ENCODE measurements at regions not wholly inside any gene's neighbourhood (a gene's known extent, or its start where the extent isn't known, plus 50 kb on each side); places are given as distances from the start of the nearest gene placed in this dataset.
A peak's percentile ranks its signal among the peaks of the same experiment; 100 is the strongest.
"Not testable (repeated sequence)": the region's sequence is repeated elsewhere in the genome, so short reads cannot be mapped to it uniquely, and the experiment has no call there.

GRCh38 chr1:199243423-199244061 is 604.7 kb downstream of the PTPRC start:
- no peak for DNase-seq

- DNase-seq: no peak
Observed at GRCh38 chr1:199245946-199246345, 607.1 kb downstream of the PTPRC start.

- no peak for DNase-seq
Observed at GRCh38 chr1:199246716-199247115, 607.9 kb downstream of the PTPRC start.

GRCh38 chr1:199247891-199248290 is 609.1 kb downstream of the PTPRC start:
- no peak for DNase-seq

GRCh38 chr1:199254040-199254439 is 615.2 kb downstream of the PTPRC start:
- not testable (repeated sequence) for DNase-seq

GRCh38 chr1:199261328-199261727 is 622.5 kb downstream of the PTPRC start:
- DNase-seq: no peak

GRCh38 chr1:199264283-199264682 is 625.4 kb downstream of the PTPRC start:
- no peak for DNase-seq

GRCh38 chr1:199264911-199265310 is 626.1 kb downstream of the PTPRC start:
- DNase-seq: no peak

- DNase-seq: no peak
Observed at GRCh38 chr1:199265319-199265718, 626.5 kb downstream of the PTPRC start.

- no peak for DNase-seq
Observed at GRCh38 chr1:199269241-199269640, 630.4 kb downstream of the PTPRC start.

GRCh38 chr1:199272139-199272544 is 633.3 kb downstream of the PTPRC start:
- DNase-seq: no peak

- no peak for DNase-seq
Observed at GRCh38 chr1:199272628-199273086, 633.8 kb downstream of the PTPRC start.

GRCh38 chr1:199273837-199274379 is 635.1 kb downstream of the PTPRC start:
- DNase-seq: no peak

GRCh38 chr1:199279067-199279466 is 640.2 kb downstream of the PTPRC start:
- DNase-seq: peak; percentile 21

GRCh38 chr1:199279872-199280645 is 641.2 kb downstream of the PTPRC start:
- DNase-seq: no peak

- DNase-seq: no peak
Observed at GRCh38 chr1:199282751-199283305, 644.0 kb downstream of the PTPRC start.

GRCh38 chr1:199283794-199284193 is 645.0 kb downstream of the PTPRC start:
- no peak for DNase-seq

- DNase-seq: no peak
Observed at GRCh38 chr1:199287206-199287605, 648.4 kb downstream of the PTPRC start.

- no peak for DNase-seq
Observed at GRCh38 chr1:199287647-199288046, 648.8 kb downstream of the PTPRC start.

GRCh38 chr1:199290186-199290585 is 651.3 kb downstream of the PTPRC start:
- DNase-seq: no peak

- no peak for DNase-seq
Observed at GRCh38 chr1:199291022-199291740, 652.3 kb downstream of the PTPRC start.

GRCh38 chr1:199292896-199293295 is 654.1 kb downstream of the PTPRC start:
- no peak for DNase-seq

- no peak for DNase-seq
Observed at GRCh38 chr1:199295107-199295506, 656.3 kb downstream of the PTPRC start.
